NCI-H2227 treated with DMSO at 0.1 percent for 48 hours (cell line): ENCODE measurements at regions not wholly inside any gene's neighbourhood (a gene's known extent, or its start where the extent isn't known, plus 50 kb on each side); places are given as distances from the start of the nearest gene placed in this dataset.

ENCODE experiments used
- DNase-seq: peaks from one replicate; lab custom pipeline; 2025; lab: John Stamatoyannopoulos, UW

DNA sequence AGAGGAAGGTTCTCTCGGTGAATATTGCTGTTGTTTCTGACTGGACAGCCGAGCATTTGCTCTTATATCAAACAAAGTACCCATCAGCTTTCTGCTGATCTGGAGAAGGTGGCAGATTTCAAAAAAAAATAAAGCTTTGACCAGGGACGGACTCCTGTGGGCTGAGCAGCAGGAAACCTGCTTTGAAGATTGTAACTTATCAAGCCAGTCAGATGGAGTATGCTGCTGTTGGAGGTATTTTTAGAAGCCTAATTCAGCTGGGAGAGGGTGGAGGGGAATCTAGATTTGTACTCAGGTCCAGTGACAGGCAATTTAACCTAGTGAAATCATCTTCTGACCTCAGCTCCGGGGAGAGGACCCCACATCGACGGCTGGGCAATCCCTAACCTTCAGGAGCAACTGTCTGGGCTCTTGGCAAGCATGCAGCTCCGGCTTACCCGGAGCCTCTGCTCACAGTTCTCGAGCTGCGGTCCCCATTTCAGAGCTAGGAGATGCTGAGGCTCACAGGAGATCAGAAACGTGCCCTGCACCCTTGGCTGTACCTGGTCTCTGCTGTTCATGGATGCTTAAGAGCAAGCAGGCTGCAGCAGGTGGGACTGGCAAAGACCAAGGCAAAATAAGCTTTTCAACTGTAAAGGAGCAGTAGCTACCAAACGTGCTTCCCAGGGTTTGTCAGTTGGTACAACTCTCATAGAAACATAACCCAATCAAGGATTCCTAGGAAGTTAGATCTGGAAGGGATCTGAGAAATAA, 89.3 kb upstream of the ST8SIA2 start:
- no peak for DNase-seq

DNA sequence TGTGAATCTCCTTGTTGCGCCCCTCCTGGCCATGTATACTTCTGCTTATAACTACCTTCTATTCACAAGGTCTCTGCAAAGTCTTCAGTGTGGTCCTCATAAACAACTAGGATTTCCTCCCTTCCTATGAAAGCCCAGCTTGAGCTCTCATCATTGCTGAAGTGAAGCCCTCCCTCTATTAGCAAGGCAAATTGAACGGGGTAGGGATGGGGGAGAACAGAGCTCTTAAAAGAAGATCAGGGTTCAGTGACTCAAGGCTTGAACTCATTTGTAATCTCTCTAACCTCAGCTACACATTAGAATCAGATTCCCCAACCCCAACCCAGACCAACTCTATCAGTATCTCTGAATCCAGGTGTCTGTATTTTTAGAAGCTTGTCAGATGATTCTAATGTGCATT, 88.3 kb upstream of the ST8SIA2 start:
- no peak for DNase-seq

DNA sequence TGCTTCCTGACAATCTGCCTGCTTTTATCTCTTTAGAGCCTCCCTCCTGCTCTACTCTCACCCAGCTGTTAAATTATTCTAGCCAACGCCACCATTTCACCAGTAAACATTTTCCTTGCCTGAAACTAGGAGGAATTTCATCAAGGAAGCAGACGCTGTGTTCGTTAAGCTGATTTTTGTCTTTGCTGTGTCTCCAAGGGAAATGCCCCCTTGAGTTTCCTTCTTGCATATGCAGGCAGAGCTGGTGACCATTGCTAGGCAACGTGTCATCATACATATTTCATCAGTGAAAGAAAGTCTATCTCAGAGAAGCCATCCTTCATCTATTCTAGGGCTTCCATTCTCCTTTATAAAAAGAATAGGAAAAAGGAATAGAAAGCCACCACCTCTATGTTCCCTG, 87.0 kb upstream of the ST8SIA2 start:
- DNase-seq = no peak

DNA sequence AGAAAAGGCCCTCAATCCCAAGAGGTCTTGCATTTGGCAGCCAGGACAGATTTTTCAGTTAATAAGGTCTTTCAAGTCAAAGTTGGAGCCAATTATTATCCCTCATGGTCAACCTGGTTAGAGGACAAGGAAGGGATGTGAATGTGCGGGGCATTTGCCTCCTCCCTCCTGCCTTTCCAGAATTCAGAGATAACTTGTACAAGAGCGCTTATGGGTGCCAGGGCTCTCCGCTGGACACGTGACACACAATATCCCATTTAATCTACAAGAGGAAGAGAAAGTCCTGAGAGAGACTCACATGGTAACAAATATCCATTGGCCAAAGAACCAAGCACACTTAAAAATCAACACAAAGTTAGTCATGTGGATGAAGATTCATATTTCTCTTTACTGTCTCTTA, 78.5 kb upstream of the ST8SIA2 start:
- no peak for DNase-seq

DNA sequence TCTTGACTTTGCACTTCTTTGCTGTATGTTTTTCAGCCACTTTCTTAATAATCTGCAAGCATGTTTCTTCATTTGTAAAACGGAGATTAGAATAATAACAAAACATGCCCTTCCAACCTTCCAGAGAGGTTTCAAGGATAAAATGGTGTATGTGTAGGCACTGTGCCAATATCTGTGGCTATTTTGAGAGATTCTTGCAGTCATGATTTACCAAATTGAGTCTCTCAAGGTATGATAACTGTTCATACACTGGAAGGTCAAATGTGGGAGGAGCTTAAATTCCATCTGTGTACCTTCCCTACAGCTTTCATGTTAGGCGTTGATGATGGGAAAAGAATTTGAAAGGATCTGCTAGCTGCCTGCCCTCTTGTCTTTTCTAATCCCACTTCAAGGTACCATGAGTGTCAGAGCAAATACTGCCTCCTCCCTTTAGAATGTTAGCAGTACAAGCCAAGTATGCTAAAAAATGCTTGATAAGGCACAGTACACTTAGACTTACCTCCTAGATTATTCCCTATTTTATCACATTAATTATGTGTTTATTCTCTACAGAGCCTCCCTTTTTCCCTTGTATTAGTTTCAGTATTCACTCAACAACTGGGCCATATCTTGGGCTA, 78.0 kb upstream of the ST8SIA2 start:
- DNase-seq = no peak

- no peak for DNase-seq
Measured at GRCh38 chr15:92316586-92317295, 76.9 kb upstream of the ST8SIA2 start.

- no peak for DNase-seq
Measured at GRCh38 chr15:92320012-92320699, 73.5 kb upstream of the ST8SIA2 start.

DNA sequence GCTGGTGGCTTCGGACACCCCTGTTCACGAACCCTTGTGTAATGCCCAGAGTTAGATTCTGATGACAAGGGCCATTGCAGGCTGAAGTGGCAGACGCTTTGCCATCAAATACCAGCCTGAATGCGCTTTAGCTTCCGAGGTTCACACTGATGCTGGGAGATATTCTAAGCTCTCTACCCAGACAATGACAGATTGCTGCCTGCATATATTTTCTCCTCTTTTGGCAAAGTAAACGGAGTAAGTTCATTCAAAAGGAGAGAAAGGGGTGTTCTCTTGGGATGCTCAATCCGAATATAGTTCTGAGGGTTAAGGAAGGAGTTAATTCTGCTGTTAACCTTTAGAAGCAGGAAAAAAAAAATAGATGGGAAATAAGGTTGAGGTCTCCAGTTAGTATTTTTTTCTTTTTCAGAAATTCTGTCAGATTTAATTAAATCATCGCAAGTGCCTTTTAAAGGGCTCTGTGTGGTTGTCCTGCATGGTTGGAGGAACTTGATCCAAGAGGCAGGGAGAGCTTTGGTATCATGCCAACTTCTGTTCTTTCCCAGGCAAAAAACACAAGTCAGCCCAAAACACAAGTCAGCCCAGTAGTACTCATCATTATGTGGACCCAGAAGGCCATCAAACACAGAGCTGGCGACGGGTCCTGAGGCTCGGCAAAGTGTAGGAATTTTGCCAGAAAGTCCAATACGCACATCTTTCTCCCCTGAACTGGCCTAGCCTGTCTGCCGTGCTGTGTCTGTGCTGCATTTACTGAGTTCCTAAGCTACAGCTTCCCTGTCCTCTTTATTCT, 70.9 kb upstream of the ST8SIA2 start:
- no peak for DNase-seq

GRCh38 chr15:92323525-92323924, 70.2 kb upstream of the ST8SIA2 start:
- no peak for DNase-seq

DNA sequence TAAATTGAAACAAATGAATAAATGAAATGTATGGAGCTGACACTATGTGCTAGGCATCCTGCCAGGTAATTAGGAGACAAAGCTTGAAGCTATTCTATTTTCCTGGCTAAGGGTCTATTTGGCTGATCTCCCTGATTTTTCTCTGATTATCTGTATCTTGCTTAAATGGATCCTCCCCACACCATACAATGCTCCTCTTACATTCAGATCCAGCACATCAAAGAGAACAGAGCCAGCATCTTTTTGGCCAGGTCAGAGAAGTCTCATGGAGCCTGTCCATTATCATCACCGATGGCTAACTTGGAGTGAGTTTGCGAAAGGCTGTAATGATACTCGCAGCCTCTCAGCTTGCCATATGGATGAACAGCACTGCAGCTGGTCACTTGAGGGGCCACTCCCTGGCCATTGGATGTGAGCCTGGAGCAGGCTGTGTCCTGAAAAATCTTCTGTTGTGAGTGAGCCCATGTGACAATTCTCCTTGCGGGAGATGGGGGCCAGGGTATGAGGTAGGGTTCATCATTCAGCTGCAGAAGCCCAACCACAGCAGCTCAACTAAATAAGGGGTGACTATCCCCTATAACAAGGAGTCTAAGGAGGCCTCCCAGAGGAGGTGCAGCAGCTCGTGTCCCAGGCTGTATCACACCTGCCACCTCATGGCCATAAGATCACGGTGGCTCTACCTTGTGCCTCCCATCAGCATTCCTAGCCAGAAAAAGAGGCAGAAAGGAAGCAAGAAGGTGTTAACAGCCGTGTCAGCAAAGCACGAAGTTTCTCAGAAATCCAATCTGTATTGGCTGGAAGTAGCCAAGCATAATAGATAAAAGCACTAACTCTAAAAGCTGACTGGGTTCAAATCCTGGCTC, 69.3 kb upstream of the ST8SIA2 start:
- DNase-seq = no peak

DNA sequence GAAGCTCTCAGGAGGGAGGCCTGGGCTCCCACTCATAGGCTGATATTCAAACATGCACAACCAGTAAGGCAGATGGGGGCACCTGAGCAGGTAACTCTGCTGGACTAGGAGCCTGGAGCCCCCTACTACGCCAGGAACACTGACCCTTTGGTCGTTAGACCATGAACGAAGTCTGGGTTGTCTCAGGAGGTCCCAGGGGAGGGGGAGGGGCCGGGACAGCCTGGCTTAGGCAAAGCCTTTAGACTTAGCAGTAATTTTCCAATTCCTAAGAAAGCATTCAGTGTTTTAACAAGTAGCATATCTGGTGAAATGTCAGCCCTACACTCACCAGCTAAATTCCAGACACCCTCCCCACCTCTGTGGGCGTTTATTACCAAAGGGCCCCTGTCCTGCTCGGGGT, 67.4 kb upstream of the ST8SIA2 start:
- no peak for DNase-seq

DNA sequence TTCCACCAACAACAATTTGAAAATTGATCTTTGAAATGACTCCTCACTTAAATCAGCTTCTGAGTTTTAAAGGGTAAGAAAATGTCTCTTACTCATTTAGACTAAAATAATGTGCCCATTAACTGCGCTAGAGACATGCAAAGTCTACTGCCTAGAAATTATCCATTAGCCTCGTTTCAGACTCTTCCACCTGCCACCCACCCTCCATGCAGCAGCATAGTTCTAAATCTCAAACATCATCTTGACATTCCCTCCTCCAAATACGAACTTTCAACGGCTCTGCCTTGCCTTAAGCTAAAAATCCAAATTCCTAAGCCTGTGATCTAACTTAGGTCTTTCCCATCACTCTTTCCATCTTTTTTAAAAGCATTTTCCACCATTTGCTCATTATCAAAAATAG, 66.6 kb upstream of the ST8SIA2 start:
- no peak for DNase-seq

- no peak for DNase-seq
Measured at GRCh38 chr15:92328207-92328606, 65.5 kb upstream of the ST8SIA2 start.

DNA sequence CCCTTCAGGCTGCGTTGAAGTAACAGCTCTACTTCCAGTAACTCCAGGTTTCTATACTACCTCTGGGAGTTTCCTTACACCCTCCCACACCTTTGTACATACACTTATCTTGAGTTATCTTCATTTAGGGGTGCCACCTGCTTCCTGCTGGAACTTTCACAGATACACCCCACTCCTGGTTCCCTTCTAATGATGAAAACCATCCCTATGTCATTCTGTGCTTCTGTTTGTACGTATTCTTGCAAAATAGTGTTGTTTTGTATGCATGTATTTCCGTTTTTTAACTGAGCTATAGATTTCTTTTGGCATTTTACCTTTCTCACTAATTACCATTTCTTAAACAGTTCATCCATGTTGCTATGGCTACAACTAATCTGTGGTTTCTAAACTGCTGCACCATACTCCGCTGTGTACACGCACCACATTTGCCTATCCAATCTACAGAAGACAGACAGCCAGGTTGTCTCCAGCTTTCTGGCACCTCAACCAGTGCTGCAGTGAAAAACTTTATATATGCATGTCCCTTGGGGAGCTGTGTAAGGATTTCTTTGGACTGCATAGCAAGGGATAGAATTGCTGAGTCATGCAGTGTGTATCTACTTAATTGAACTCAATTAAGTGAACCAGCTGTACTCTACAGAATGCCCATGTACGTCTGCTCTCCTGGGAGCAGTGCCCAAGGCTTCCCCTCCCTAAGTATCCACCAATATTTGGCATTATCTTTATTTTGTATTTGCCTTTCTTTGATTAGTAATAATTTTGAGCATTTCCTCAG, 61.4 kb upstream of the ST8SIA2 start:
- no peak for DNase-seq

GRCh38 chr15:92333709-92334108, 60.0 kb upstream of the ST8SIA2 start:
- no peak for DNase-seq

DNA sequence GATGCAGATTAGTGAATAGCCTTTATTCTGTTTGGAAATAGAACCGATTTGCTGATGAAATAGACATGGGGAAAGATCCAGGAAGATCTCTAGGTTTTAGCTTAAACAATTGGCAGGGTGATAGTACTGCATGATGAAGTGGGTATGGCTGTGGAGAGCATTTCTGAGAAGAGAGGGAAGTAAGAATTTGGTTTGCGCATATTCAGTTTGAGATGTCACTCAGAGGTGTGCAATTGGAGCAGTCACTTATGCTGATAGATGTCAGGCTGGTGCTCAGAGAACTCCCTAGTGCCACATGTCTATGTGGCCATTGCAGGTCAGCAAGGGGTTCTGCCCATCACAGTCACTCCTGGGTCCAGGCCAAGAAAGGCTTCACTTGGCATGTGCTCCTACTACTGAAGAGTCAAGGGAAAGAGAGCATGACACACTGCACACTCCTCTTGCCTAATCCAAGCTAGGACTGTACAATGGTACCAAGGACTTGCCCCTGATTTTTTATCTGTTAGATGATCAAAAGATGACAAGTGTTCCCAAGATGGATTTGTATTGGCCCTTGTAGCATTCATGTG, 57.2 kb upstream of the ST8SIA2 start:
- no peak for DNase-seq

GRCh38 chr15:92339361-92339760, 54.3 kb upstream of the ST8SIA2 start:
- DNase-seq = no peak
